NCI-H1694 (cell line): ENCODE measurements at regions not wholly inside any gene's neighbourhood (a gene's known extent, or its start where the extent isn't known, plus 50 kb on each side); places are given as distances from the start of the nearest gene placed in this dataset.
"Not testable (repeated sequence)": the region's sequence is repeated elsewhere in the genome, so short reads cannot be mapped to it uniquely, and the experiment has no call there.

Experiments used
- DNase-seq: peaks from one replicate; lab custom pipeline; 2025; lab: John Stamatoyannopoulos, UW

GRCh38 chr5:101036778-101037177, 133.7 kb upstream of the ST8SIA4 start:
- DNase-seq: no peak

GRCh38 chr5:101035425-101035824, 132.3 kb upstream of the ST8SIA4 start:
- no peak for DNase-seq

DNA sequence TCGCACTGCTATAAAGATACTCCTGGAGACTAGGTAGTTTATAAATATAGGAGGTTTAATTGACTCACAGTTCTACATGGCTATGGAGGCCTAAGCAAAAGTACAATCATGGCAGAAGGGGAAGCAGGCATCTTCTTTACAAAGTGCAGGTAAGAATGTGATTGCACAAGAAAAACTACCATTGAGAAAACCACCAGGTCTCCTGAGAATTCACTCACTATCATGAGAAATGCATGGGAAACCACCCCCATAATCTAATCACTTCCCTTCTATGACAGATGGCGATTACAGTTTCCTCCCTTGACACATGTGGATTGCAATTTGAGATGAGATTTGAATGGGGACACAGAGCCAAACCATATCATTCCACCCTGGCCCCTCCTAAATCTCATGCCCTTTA, 121.2 kb upstream of the ST8SIA4 start:
- no peak for DNase-seq

- no peak for DNase-seq
Observed at GRCh38 chr5:101018299-101018698, 115.2 kb upstream of the ST8SIA4 start.

DNA sequence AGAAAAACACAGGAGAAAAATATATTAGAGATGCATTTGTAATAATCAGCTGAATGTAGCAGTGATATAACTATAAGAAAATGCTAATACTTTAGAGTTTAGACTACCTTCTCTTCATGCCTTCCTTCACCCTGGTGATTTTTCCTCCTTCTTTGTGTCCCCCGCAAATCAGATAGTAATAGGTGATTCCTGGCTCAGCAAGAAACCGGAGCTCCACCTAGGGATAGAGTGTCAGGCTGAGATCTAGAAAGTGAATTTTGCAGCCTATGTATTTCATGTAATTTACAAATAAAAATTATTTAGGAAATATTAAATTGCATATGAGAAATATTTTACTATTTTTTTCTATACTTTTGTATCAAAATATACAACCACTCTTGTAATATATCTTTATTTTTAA, 109.8 kb upstream of the ST8SIA4 start:
- DNase-seq: no peak

GRCh38 chr5:101009758-101010519, 106.9 kb upstream of the ST8SIA4 start:
- no peak for DNase-seq

DNA sequence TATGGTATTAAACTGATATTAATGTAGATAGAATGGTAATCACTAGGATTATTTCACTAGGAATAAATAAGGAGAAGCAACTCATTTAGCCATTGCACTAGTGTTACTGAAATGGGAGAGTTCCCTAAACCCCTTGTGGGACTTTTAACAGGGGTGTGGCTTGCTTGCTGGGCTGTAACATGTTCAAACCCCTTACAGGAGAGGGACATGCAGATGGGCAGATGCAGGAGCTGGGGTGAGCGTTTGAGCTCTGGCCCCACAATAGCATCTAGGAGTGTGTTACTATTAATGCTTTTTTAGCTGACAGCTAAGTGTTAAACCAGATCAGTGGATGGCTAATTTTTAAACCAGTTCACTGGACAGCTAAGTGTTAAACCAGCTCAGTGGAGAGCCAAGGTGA, 89.3 kb upstream of the ST8SIA4 start:
- no peak for DNase-seq

DNA sequence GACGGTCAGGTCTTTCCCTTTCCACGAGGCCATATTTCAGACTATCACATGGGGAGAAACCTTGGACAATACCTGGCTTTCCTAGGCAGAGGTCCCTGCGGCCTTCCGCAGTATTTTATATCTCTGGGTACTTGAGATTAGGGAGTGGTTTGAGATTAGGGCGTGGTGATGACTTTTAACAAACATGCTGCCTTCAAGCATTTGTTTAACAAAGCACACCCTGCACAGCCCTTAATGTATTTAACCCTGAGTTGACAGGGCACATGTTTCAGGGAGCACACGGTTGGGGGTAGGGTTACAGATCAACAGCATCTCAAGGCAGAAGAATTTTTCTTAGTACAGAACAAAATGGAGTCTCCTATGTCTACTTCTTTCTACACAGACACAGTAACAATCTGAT, 80.5 kb upstream of the ST8SIA4 start:
- not testable (repeated sequence) for DNase-seq

DNA sequence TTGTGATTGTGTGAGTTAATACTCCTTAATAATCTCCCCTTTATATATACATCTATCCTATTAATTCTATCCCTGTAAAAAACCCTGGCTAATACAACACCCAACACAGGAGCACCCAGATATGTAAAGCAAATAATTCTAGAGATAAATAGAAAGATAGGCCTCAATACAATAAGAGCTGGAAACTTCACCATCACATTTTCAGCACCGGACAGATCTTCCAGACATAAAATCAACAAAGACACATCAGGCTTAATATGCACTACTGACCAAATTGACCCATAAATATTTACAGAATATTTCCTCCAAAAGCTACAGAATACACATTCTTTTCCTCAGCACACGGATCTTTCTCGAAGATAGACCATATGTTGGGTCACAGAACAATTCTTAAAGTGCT, 71.0 kb upstream of the ST8SIA4 start:
- no peak for DNase-seq

GRCh38 chr5:100970646-100971255, 67.7 kb upstream of the ST8SIA4 start:
- DNase-seq: no peak

DNA sequence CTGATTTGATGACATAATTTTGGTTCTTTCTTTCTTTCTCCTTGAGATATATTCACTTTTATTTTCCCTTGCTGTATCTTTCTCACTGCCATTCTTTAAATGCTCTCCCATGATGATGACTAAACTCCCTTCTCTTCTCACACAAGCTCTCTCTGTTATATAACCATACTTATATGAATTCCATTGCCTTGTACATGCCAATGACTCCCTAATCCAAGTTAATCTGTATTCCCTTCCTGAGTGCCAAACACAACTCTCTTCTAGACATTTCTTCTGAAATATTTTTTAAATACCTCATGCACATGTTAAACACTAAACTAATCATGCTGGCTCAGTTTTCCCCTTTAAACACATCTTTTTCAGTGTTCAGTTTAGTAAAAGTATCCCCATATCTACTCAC, 62.2 kb upstream of the ST8SIA4 start:
- DNase-seq: no peak
